Breast epithelium (tissue), 4 donors: ENCODE measurements at regions not wholly inside any gene's neighbourhood (a gene's known extent, or its start where the extent isn't known, plus 50 kb on each side); places are given as distances from the start of the nearest gene placed in this dataset.

Source experiments
- DNase-seq, 2 donors: peaks; one replicate each; pipeline ENCODE4 v3.0.0-alpha.2; 2019; ENCODE audit warnings: low spot score in 2 of 2
- H3K27ac ChIP-seq, 2 donors: fragments of 200-600 bp; sonication (generic) in 1 of 2; one replicate each; pipeline ENCODE4 v1.5.1; 2016 to 2019; ENCODE audit warnings: mild to moderate bottlenecking in 1 of 2
- H3K27me3 ChIP-seq, 2 donors: fragments of 200-600 bp; sonication (generic) in 1 of 2; one replicate each; pipeline versions ENCODE4 v1.5.1 to v1.6.0; 2017 to 2019; ENCODE audit warnings: control low read depth in 1 of 2, mild to moderate bottlenecking in 1 of 2
- H3K36me3 ChIP-seq: fragments of 200-600 bp; one replicate; pipeline ENCODE4 v1.5.1; 2019
- H3K4me1 ChIP-seq, 2 donors: fragments of 200-600 bp; sonication (generic); one replicate each; pipeline ENCODE4 v1.5.1; 2016 to 2019; ENCODE audit warnings: control low read depth in 1 of 2
- H3K4me3 ChIP-seq, 3 donors: fragments of 200-600 bp; sonication (generic); 1 replicate in 2 of 3; 2 replicates in 1 of 3; pipeline ENCODE4 v1.5.1; 2016 to 2019; ENCODE audit warnings: mild to moderate bottlenecking in 3 of 3, moderate library complexity in 2 of 3
- H3K9me3 ChIP-seq, 2 donors: fragments of 200-600 bp; sonication (generic) in 1 of 2; one replicate each; pipeline ENCODE4 v1.5.1; 2016 to 2019; ENCODE audit warnings: control low read depth in 1 of 2
- POLR2A ChIP-seq: fragments of 450-650 bp; IDR thresholded peaks from one replicate; pipeline ENCODE4 v1.6.1; 2016; ENCODE audit warnings: antibody characterized with exemption, mild to moderate bottlenecking, moderate library complexity
- POLR2AphosphoS5 ChIP-seq, 3 donors: sonication (generic); formaldehyde crosslinking; IDR thresholded peaks; one replicate each; pipeline ENCODE4 v1.6.1; 2017; ENCODE audit warnings: antibody characterized with exemption in 3 of 3
- intact Hi-C: fragments of 100-400 bp; cut with DNase I; formaldehyde crosslinking; loops from one replicate; pipeline ENCODE4 v1.15.1; 2023; ENCODE audit warnings: low total_unique reads
- TF ChIP-seq, protein P1 (sequence below), 3 donors: fragments of 450-650 bp; IDR thresholded peaks; one replicate each; pipeline ENCODE4 v1.5.1; 2016 to 2017; ENCODE audit warnings: antibody characterized with exemption in 3 of 3, mild to moderate bottlenecking in 3 of 3, moderate library complexity in 3 of 3

- TF ChIP-seq POLR2AphosphoS5 (IDR thresholded peaks at IDR 0.05) = no peak
- TF ChIP-seq, protein P1, sequence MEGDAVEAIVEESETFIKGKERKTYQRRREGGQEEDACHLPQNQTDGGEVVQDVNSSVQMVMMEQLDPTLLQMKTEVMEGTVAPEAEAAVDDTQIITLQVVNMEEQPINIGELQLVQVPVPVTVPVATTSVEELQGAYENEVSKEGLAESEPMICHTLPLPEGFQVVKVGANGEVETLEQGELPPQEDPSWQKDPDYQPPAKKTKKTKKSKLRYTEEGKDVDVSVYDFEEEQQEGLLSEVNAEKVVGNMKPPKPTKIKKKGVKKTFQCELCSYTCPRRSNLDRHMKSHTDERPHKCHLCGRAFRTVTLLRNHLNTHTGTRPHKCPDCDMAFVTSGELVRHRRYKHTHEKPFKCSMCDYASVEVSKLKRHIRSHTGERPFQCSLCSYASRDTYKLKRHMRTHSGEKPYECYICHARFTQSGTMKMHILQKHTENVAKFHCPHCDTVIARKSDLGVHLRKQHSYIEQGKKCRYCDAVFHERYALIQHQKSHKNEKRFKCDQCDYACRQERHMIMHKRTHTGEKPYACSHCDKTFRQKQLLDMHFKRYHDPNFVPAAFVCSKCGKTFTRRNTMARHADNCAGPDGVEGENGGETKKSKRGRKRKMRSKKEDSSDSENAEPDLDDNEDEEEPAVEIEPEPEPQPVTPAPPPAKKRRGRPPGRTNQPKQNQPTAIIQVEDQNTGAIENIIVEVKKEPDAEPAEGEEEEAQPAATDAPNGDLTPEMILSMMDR (IDR thresholded peaks at IDR 0.05) = peak; percentile 75 to 80 (median 79)
- intact Hi-C loops = loop anchor here (10.0 kb wide), 2 partner anchors 463 to 653 kb away; no protein-coding TSS in a partner anchor
- Histone ChIP-seq H3K4me3 (no peak overlapping the region), H3K36me3 (no peaks in the 10 kb centered on the region), H3K27me3 (no peaks in the 10 kb centered on the region), H3K4me1 (no peaks in the 10 kb centered on the region), H3K27ac (peak overlapping the region in 1 of 2 donors; percentile 16), H3K9me3 (no peaks in the 10 kb centered on the region)
- DNase-seq = peak; percentile 76 to 80
Measured at GRCh38 chr11:128172046-128172878, 415.1 kb downstream of the ETS1 start.

DNA sequence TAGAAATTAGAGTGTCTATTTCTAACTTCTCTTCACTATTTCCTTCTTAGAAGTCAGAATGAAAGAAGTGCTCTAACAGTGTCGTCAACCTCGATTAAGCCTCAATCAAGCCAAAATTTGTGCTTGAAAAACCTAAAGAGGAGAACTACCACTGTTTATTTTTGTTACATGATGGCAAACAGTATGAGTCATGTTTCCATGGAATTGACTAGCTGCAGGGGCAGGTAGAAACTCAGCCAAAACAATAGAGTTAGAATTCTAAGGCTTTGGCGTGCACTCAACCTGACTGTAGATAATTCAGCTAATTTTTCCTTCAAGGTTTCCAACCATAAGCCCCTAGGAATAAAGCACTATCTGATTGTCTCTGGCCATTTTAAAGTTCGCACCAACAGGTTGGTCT, 415.9 kb downstream of the ETS1 start:
- Histone ChIP-seq H3K4me3 (no peak overlapping the region), H3K36me3 (no peaks in the 10 kb centered on the region), H3K27me3 (no peaks in the 10 kb centered on the region), H3K27ac (no peak overlapping the region), H3K4me1 (no peaks in the 10 kb centered on the region), H3K9me3 (no peaks in the 10 kb centered on the region)
- DNase-seq = no peak
- intact Hi-C loops = loop anchor here (10.0 kb wide), 2 partner anchors 463 to 653 kb away; no protein-coding TSS in a partner anchor
- TF ChIP-seq POLR2A (no peak), POLR2AphosphoS5 (IDR thresholded peaks at IDR 0.05) (no peak)
- TF ChIP-seq, protein P1 (IDR thresholded peaks at IDR 0.05) = no peak

DNA sequence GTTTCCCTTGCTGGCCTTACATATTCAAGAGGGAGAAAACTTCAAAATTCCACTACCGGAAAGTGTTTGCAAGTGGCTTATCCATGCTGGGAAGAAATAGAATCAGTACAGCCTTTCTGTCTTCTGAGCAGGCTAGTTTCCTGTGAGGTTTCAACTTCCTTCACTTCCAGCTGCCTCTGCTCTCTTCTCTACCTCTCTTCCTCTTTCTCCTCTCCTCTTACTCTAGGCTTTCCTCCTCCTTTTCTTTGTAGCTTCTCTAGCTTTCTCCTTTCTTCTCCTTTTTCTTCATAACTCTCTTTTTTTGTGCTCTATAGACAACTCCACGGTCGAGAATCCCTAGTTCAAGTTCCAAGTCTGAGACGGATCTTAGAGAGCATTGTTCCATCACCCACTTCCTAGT, 421.8 kb downstream of the ETS1 start:
- Histone ChIP-seq H3K4me3 (no peak overlapping the region), H3K27ac (no peak overlapping the region), H3K9me3 (no peaks in the 10 kb centered on the region), H3K27me3 (no peaks in the 10 kb centered on the region), H3K4me1 (no peaks in the 10 kb centered on the region), H3K36me3 (no peaks in the 10 kb centered on the region)
- intact Hi-C loops = no loop called here
- TF ChIP-seq, protein P1 (IDR thresholded peaks at IDR 0.05) = no peak
- TF ChIP-seq POLR2AphosphoS5 (IDR thresholded peaks at IDR 0.05) = no peak
- no peak for TF ChIP-seq POLR2A
- no peak for DNase-seq

DNA sequence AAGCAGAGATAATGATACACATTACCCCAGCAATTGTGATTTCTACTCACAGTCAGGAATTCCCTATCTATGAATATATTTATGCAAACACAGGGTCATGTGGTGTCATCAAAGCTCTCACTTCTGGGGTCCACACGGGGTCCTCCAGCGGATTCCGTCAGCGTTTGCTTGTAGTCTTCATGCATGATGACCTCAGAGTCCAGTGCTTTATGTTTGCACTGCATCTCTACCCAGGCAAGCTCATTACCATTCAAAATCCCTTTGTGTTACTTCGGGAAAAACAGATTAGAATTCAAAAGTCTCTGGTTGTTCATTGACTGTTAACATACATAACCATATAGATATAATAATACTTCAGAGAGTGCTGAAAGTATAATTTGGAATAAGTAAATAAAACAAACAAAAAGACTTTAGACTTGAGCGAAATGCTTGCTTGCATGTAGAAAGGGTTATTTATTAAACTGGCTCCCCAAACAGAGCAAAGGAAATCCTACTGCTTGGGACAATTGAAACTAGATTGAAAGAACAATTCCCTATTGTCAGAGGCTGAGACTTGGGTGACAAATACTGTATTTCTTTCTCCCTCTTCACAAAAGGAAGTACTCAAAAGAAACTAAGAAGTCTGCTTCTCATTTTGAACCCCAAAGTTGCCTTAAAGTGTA, 423.1 kb downstream of the ETS1 start:
- TF ChIP-seq, protein P1 (IDR thresholded peaks at IDR 0.05) = no peak
- TF ChIP-seq POLR2AphosphoS5 (IDR thresholded peaks at IDR 0.05) (no peak), POLR2A (no peak)
- Histone ChIP-seq H3K4me1 (no peaks in the 10 kb centered on the region), H3K36me3 (no peaks in the 10 kb centered on the region), H3K9me3 (no peaks in the 10 kb centered on the region), H3K27ac (no peak overlapping the region), H3K27me3 (no peaks in the 10 kb centered on the region), H3K4me3 (no peak overlapping the region)
- DNase-seq = no peak
- intact Hi-C loops = no loop called here

DNA sequence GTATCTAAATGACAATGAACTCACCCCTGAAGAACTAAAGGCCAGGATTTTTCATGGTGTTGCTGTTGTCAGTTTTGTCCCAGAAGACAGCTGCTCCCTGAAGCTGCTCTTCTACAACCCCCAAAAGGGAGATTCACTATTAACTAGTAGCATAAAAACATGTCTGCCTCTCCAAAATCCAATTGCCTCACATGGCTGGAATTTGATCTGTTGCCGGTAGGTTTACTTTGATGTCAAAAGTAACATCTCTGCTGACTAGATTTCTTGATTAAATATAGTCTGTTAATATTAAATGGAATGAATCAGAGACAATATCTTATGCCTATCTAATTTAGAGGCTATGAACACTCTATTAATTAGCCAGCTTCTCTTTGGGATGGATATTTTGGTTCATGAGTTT, 425.4 kb downstream of the ETS1 start:
- Histone ChIP-seq H3K27me3 (no peaks in the 10 kb centered on the region), H3K36me3 (no peaks in the 10 kb centered on the region), H3K27ac (no peak overlapping the region), H3K4me3 (no peak overlapping the region), H3K9me3 (no peaks in the 10 kb centered on the region), H3K4me1 (no peaks in the 10 kb centered on the region)
- intact Hi-C loops = no loop called here
- DNase-seq = no peak
- TF ChIP-seq POLR2A (no peak), POLR2AphosphoS5 (IDR thresholded peaks at IDR 0.05) (no peak)
- TF ChIP-seq, protein P1 (IDR thresholded peaks at IDR 0.05) = no peak
